ENCODE measurements at regions not wholly inside any gene's neighbourhood (a gene's known extent, or its start where the extent isn't known, plus 50 kb on each side); places are given as distances from the start of the nearest gene placed in this dataset.

GRCh38 chr21:27244352-27244751 is 277.5 kb upstream of the ADAMTS5 start:
- TF ChIP-seq CTCF (IDR thresholded peaks at IDR 0.05; ENCODE audit: insufficient read depth, low read depth, low read length) (no peak), EZH2 (IDR thresholded peaks at IDR 0.05; ENCODE audit: insufficient read depth, low read length) (no peak)
